ENCODE measurements at regions not wholly inside any gene's neighbourhood (a gene's known extent, or its start where the extent isn't known, plus 50 kb on each side); places are given as distances from the start of the nearest gene placed in this dataset.

- no peaks in the 10 kb centered on the region for H3K36me3 ChIP-seq
- 85% methylated on average over 1 of the region's 1 CpG for WGBS
- intact Hi-C loops (cut with DNase I): no loop called here
- H3K4me1 ChIP-seq: no peaks in the 10 kb centered on the region
- H3K27ac ChIP-seq (replicated peaks in 1 of 4): no peak overlapping the region
- TF ChIP-seq POLR2A (IDR thresholded peaks at IDR 0.05; ENCODE audit: low read depth) (no peak), POLR2AphosphoS5 (IDR thresholded peaks at IDR 0.05) (no peak), EP300 (IDR thresholded peaks at IDR 0.05) (no peak), CTCF (IDR thresholded peaks at IDR 0.05) (no peak)
- no peak overlapping the region for H3K4me3 ChIP-seq
- H3K9me3 ChIP-seq: no peaks in the 10 kb centered on the region
- peaks cover 0 to 12% (median 0%) of the 10 kb centered on the region in 4 donors for H3K27me3 ChIP-seq
- DNase-seq (ENCODE audit: extremely low spot score): no peak
Observed at GRCh38 chr10:107542016-107542415, 377.5 kb upstream of the SORCS1 start.

GRCh38 chr10:107540981-107541380 is 376.5 kb upstream of the SORCS1 start:
- 78% methylated on average over 1 of the region's 1 CpG for WGBS
- peaks cover 0 to 12% (median 0%) of the 10 kb centered on the region in 4 donors for H3K27me3 ChIP-seq

GRCh38 chr10:107529350-107529749 is 364.8 kb upstream of the SORCS1 start:
- H3K27ac ChIP-seq (replicated peaks in 1 of 4): no peak overlapping the region
- no peak overlapping the region for H3K4me3 ChIP-seq
- DNase-seq (ENCODE audit: extremely low spot score): no peak
- no peaks in the 10 kb centered on the region for H3K9me3 ChIP-seq
- no peaks in the 10 kb centered on the region for H3K36me3 ChIP-seq
- 78% methylated on average over 2 of the region's 2 CpGs for WGBS
- intact Hi-C loops (cut with DNase I): no loop called here
- TF ChIP-seq POLR2A (IDR thresholded peaks at IDR 0.05; ENCODE audit: low read depth): no peak
- no peak for TF ChIP-seq CTCF (IDR thresholded peaks at IDR 0.05)
- TF ChIP-seq EP300 (IDR thresholded peaks at IDR 0.05): no peak
- no peak for TF ChIP-seq POLR2AphosphoS5 (IDR thresholded peaks at IDR 0.05)
- H3K27me3 ChIP-seq: no peaks in the 10 kb centered on the region
- H3K4me1 ChIP-seq: no peaks in the 10 kb centered on the region

More at GRCh38 chr10:107540981-107541380, 376.5 kb upstream of the SORCS1 start:
- no peak for DNase-seq (ENCODE audit: extremely low spot score)
- TF ChIP-seq POLR2A (IDR thresholded peaks at IDR 0.05; ENCODE audit: low read depth): no peak
- no peak for TF ChIP-seq EP300 (IDR thresholded peaks at IDR 0.05)
- no peak for TF ChIP-seq POLR2AphosphoS5 (IDR thresholded peaks at IDR 0.05)
- no peak for TF ChIP-seq CTCF (IDR thresholded peaks at IDR 0.05)
- intact Hi-C loops (cut with DNase I): no loop called here
- H3K27ac ChIP-seq (replicated peaks in 1 of 4): no peak overlapping the region
- H3K4me1 ChIP-seq: no peaks in the 10 kb centered on the region
- H3K9me3 ChIP-seq: no peaks in the 10 kb centered on the region
- no peak overlapping the region for H3K4me3 ChIP-seq
- no peaks in the 10 kb centered on the region for H3K36me3 ChIP-seq

- Histone ChIP-seq H3K4me3 (no peak overlapping the region), H3K36me3 (no peaks in the 10 kb centered on the region), H3K27ac (replicated peaks in 1 of 4) (no peak overlapping the region), H3K4me1 (no peaks in the 10 kb centered on the region), H3K9me3 (no peaks in the 10 kb centered on the region), H3K27me3 (no peaks in the 10 kb centered on the region)
- 98% methylated on average over 4 of the region's 4 CpGs for WGBS
- intact Hi-C loops (cut with DNase I): no loop called here
- DNase-seq (ENCODE audit: extremely low spot score): no peak
- TF ChIP-seq POLR2A (IDR thresholded peaks at IDR 0.05; ENCODE audit: low read depth): no peak
- no peak for TF ChIP-seq POLR2AphosphoS5 (IDR thresholded peaks at IDR 0.05)
- TF ChIP-seq CTCF (IDR thresholded peaks at IDR 0.05): no peak
- no peak for TF ChIP-seq EP300 (IDR thresholded peaks at IDR 0.05)
Observed at GRCh38 chr10:107520348-107520747, 355.8 kb upstream of the SORCS1 start.

- no peak overlapping the region for H3K27ac ChIP-seq (replicated peaks in 1 of 4)
- 82% methylated on average over 4 of the region's 4 CpGs for WGBS
- intact Hi-C loops (cut with DNase I): no loop called here
Observed at GRCh38 chr10:107517811-107518210, 353.3 kb upstream of the SORCS1 start.

More at GRCh38 chr10:107517811-107518210, 353.3 kb upstream of the SORCS1 start:
- Histone ChIP-seq H3K4me3 (no peak overlapping the region), H3K9me3 (no peaks in the 10 kb centered on the region), H3K36me3 (no peaks in the 10 kb centered on the region), H3K27me3 (no peaks in the 10 kb centered on the region), H3K4me1 (no peaks in the 10 kb centered on the region)
- no peak for DNase-seq (ENCODE audit: extremely low spot score)
- TF ChIP-seq EP300 (IDR thresholded peaks at IDR 0.05): no peak
- TF ChIP-seq POLR2AphosphoS5 (IDR thresholded peaks at IDR 0.05): no peak
- no peak for TF ChIP-seq CTCF (IDR thresholded peaks at IDR 0.05)
- no peak for TF ChIP-seq POLR2A (IDR thresholded peaks at IDR 0.05; ENCODE audit: low read depth)
